ENCODE measurements at regions not wholly inside any gene's neighbourhood (a gene's known extent, or its start where the extent isn't known, plus 50 kb on each side); places are given as distances from the start of the nearest gene placed in this dataset.

DNA sequence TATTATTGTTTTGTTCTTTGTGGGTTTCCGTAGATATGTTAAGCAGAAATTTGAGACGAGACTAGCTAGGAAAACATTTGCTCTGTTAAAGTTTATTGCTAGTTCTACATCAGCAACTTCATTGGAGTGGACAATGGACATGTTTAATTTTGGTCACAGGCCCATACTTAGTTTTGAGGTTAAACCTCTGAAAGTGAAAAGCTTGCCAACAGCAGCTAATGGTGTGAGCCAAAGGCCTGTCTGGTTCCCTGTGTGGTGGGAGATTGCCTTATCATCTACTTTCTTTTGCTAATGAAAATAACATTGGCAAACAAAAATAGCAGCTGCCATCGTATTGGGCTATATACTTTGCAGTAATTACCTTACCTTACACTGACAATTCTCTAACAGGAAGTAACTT lies 388.4 kb upstream of the FZD8 start:
- intact Hi-C loops (cut with micrococcal nuclease): no loop called here
- CTCF ChIA-PET: no interaction called here
- DNase-seq (ENCODE audit: low read depth, low spot score): no peak

More for the DNA sequence above, 388.4 kb upstream of the FZD8 start:
- no peak for TF ChIP-seq FOSL1 (IDR thresholded peaks at IDR 0.05; ENCODE audit: low read depth)
- no peak for TF ChIP-seq POLR2AphosphoS5 (IDR thresholded peaks at IDR 0.05; ENCODE audit: low read depth, low read length)
- TF ChIP-seq REST (IDR thresholded peaks at IDR 0.05; ENCODE audit: low read depth): no peak
- no peak for TF ChIP-seq SRF (IDR thresholded peaks at IDR 0.05; ENCODE audit: low read depth)
- TF ChIP-seq SP1 (IDR thresholded peaks at IDR 0.05; ENCODE audit: low read depth): no peak
- no peak for TF ChIP-seq ZFX (IDR thresholded peaks at IDR 0.05)
- no peak for TF ChIP-seq YY1 (IDR thresholded peaks at IDR 0.05; ENCODE audit: extremely low read depth, insufficient replicate concordance, low read depth, low read length)
- TF ChIP-seq CBX3 (IDR thresholded peaks at IDR 0.05; ENCODE audit: low read depth): no peak
- no peak for TF ChIP-seq MAX (IDR thresholded peaks at IDR 0.05)
- BruUV-seq (replicated peaks): no TSS peak
- Histone ChIP-seq H3K9me3 (ENCODE audit: control insufficient read depth in 1 of 2, insufficient read depth in 1 of 2, low read depth in 1 of 2, low read length in 2 of 2) (peaks cover 3 to 15% of the 10 kb centered on the region in 2 experiments; a peak in 2 of 4 replicates), H3K27ac (ENCODE audit: low read depth, low read length) (no peak overlapping the region), H3K9ac (ENCODE audit: low read length) (no peak overlapping the region), H3K4me1 (ENCODE audit: control insufficient read depth in 1 of 2, insufficient read depth in 2 of 2, low read length in 2 of 2) (no peaks in the 10 kb centered on the region), H3K9me2 (ENCODE audit: insufficient read depth) (no peaks in the 10 kb centered on the region), H4K20me1 (ENCODE audit: insufficient read depth) (no peaks in the 10 kb centered on the region), H3K27me3 (ENCODE audit: insufficient read depth, low read length) (no peaks in the 10 kb centered on the region), H3K4me2 (ENCODE audit: low read length) (no peak overlapping the region), H3K79me2 (ENCODE audit: insufficient read depth, low read length) (no peaks in the 10 kb centered on the region), H2AFZ (ENCODE audit: low read depth, low read length, poor library complexity, severe bottlenecking) (no peak overlapping the region), H3K4me3 (replicated peaks in 1 of 2; ENCODE audit: low read depth in 1 of 2, low read length in 2 of 2) (no peak overlapping the region), H3K36me3 (ENCODE audit: control insufficient read depth in 1 of 2, insufficient read depth in 2 of 2, low read length in 2 of 2) (no peaks in the 10 kb centered on the region)
- ChIA-PET RAD21 (ENCODE audit: low non-redundant PET in 1 of 2, low total read pairs in 2 of 2, uncharacterized antibody in 2 of 2, unreplicated experiment in 2 of 2) (no interaction called here), POLR2A (no interaction called here)
- no peak for ATAC-seq
